K562 (cell line): ENCODE measurements at regions not wholly inside any gene's neighbourhood (a gene's known extent, or its start where the extent isn't known, plus 50 kb on each side); places are given as distances from the start of the nearest gene placed in this dataset.

Source experiments
- CBX3 ChIP-seq, 2 experiments: IDR thresholded peaks; 1 replicate in 1 of 2; 2 replicates in 1 of 2; pipeline ENCODE4 v1.6.1; 2012; ENCODE audit warnings: inconsistent platforms in 2 of 2, low read length in 2 of 2, borderline replicate concordance in 1 of 2, control low read depth in 1 of 2
- CEBPB ChIP-seq: fragments of 450-650 bp; IDR thresholded peaks from 2 replicates; pipeline ENCODE4 v1.6.1; 2016; ENCODE audit warnings: missing genetic modification characterization, missing compliant biosample characterization
- CHD2 ChIP-seq: IDR thresholded peaks from 2 replicates; pipeline ENCODE4 v1.6.1; 2011; ENCODE audit warnings: low read depth, low read length
- DPF2 ChIP-seq: fragments of 450-650 bp; IDR thresholded peaks from 2 replicates; pipeline ENCODE4 v1.6.1; 2016
- JUND ChIP-seq, 2 experiments: IDR thresholded peaks; 2 replicates in 1 of 2; 3 replicates in 1 of 2; pipeline ENCODE4 v1.6.1; 2011; ENCODE audit warnings: borderline replicate concordance in 2 of 2, low read depth in 2 of 2, low read length in 2 of 2, improper control_type of control experiment in 1 of 2, missing biosample characterization in 1 of 2, missing genetic modification characterization in 1 of 2, missing genetic modification reagents in 1 of 2
- LARP7 ChIP-seq: fragments of 450-650 bp; IDR thresholded peaks from 2 replicates; pipeline ENCODE4 v1.6.1; 2016
- MAFK ChIP-seq: IDR thresholded peaks from 2 replicates; pipeline ENCODE4 v1.6.1; 2011; ENCODE audit warnings: low read length, improper control_type of control experiment
- MCM2 ChIP-seq: fragments of 450-650 bp; IDR thresholded peaks from 2 replicates; pipeline ENCODE4 v1.6.1; 2017; ENCODE audit warnings: low read depth, mild to moderate bottlenecking
- NFE2 ChIP-seq: IDR thresholded peaks from 2 replicates; pipeline ENCODE4 v1.6.1; 2014; ENCODE audit warnings: antibody characterized with exemption, low read depth
- PRPF4 ChIP-seq: fragments of 200-400 bp; formaldehyde crosslinking; IDR thresholded peaks from one replicate; pipeline ENCODE4 v1.6.1; 2017; ENCODE audit warnings: low read length, low read depth, mild to moderate bottlenecking; ENCODE audit not compliant: insufficient read depth, poor library complexity, severe bottlenecking
- RCOR1 ChIP-seq, 2 experiments: IDR thresholded peaks; 2 replicates each; pipeline ENCODE4 v1.6.1; 2012; ENCODE audit warnings: low read depth in 2 of 2, low read length in 2 of 2, borderline replicate concordance in 1 of 2, improper control_type of control experiment in 1 of 2
- SMAD2 ChIP-seq: fragments of 150-350 bp; IDR thresholded peaks from 2 replicates; pipeline ENCODE4 v1.6.1; 2014; ENCODE audit warnings: low read depth, mild to moderate bottlenecking, low read length
- TRIM24 ChIP-seq, 2 experiments: fragments of 450-650 bp; IDR thresholded peaks; 2 replicates each; pipeline ENCODE4 v1.6.1; 2016
- ZNF311 ChIP-seq: fragments of 250-450 bp; sonication (Bioruptor Pico); IDR thresholded peaks from 2 replicates; pipeline ENCODE4 v1.4.0; 2020; ENCODE audit warnings: mild to moderate bottlenecking, moderate library complexity
- ZNF592 ChIP-seq: fragments of 450-650 bp; IDR thresholded peaks from 2 replicates; pipeline ENCODE4 v1.6.1; 2017; ENCODE audit warnings: antibody characterized with exemption, mild to moderate bottlenecking
- TF ChIP-seq, protein P1 (sequence below), 2 experiments: fragments of 450-650 bp; IDR thresholded peaks; 2 replicates each; pipeline ENCODE4 v1.6.1; 2018; ENCODE audit warnings: mild to moderate bottlenecking in 2 of 2, low read depth in 1 of 2; ENCODE audit not compliant: partially characterized antibody in 2 of 2
- TF ChIP-seq, protein P2 (sequence below), 2 experiments: fragments of 450-650 bp in 1 of 2; sonication (generic) in 1 of 2; formaldehyde crosslinking in 1 of 2; IDR thresholded peaks in 1 of 2; conservative IDR thresholded peaks in 1 of 2; 2 replicates each; pipeline versions ENCODE4 v1.6.1 to v1.8.1; 2016 to 2023; ENCODE audit warnings: mild to moderate bottlenecking in 2 of 2, moderate library complexity in 2 of 2, inconsistent platforms in 1 of 2, missing genetic modification reagents in 1 of 2

- TF ChIP-seq LARP7 = no peak
- TF ChIP-seq ZNF311 (CRISPR knock-in tag) = no peak
- TF ChIP-seq MAFK = peak; percentile 89
- peak; percentile 92 for TF ChIP-seq NFE2
- TF ChIP-seq, protein P1, sequence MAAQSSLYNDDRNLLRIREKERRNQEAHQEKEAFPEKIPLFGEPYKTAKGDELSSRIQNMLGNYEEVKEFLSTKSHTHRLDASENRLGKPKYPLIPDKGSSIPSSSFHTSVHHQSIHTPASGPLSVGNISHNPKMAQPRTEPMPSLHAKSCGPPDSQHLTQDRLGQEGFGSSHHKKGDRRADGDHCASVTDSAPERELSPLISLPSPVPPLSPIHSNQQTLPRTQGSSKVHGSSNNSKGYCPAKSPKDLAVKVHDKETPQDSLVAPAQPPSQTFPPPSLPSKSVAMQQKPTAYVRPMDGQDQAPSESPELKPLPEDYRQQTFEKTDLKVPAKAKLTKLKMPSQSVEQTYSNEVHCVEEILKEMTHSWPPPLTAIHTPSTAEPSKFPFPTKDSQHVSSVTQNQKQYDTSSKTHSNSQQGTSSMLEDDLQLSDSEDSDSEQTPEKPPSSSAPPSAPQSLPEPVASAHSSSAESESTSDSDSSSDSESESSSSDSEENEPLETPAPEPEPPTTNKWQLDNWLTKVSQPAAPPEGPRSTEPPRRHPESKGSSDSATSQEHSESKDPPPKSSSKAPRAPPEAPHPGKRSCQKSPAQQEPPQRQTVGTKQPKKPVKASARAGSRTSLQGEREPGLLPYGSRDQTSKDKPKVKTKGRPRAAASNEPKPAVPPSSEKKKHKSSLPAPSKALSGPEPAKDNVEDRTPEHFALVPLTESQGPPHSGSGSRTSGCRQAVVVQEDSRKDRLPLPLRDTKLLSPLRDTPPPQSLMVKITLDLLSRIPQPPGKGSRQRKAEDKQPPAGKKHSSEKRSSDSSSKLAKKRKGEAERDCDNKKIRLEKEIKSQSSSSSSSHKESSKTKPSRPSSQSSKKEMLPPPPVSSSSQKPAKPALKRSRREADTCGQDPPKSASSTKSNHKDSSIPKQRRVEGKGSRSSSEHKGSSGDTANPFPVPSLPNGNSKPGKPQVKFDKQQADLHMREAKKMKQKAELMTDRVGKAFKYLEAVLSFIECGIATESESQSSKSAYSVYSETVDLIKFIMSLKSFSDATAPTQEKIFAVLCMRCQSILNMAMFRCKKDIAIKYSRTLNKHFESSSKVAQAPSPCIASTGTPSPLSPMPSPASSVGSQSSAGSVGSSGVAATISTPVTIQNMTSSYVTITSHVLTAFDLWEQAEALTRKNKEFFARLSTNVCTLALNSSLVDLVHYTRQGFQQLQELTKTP (IDR thresholded peaks at IDR 0.05; ENCODE audit: low read depth in 1 of 2, partially characterized antibody in 2 of 2) = peak in 1 of 2 experiments; percentile 50
- TF ChIP-seq CBX3 (IDR thresholded peaks at IDR 0.05; ENCODE audit: borderline replicate concordance in 1 of 2, low read length in 2 of 2) = 0 out of 3 replicates have a peak, but pooled peaks of 1 of the 2 experiments have one; percentile 35
- TF ChIP-seq, protein P2, sequence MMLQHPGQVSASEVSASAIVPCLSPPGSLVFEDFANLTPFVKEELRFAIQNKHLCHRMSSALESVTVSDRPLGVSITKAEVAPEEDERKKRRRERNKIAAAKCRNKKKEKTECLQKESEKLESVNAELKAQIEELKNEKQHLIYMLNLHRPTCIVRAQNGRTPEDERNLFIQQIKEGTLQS (IDR thresholded peaks at IDR 0.05) = peak; percentile 90
- TF ChIP-seq, protein P2 (CRISPR knock-in tag; conservative IDR thresholded peaks at IDR 0.05) = no peak
- 0 out of 2 replicates have a peak, but pooled peaks have one; percentile 57 for TF ChIP-seq ZNF592
- TF ChIP-seq MCM2 = no peak
- no peak for TF ChIP-seq SMAD2
- TF ChIP-seq RCOR1 (IDR thresholded peaks at IDR 0.05; ENCODE audit: borderline replicate concordance in 1 of 2, low read depth in 2 of 2, low read length in 2 of 2) = peak in 1 of 2 experiments; percentile 68; a peak in 1 of 4 replicates
- peak; percentile 92 for TF ChIP-seq JUND (IDR thresholded peaks at IDR 0.05; ENCODE audit: borderline replicate concordance, low read depth, low read length)
- peak; percentile 94 for TF ChIP-seq JUND (tag; IDR thresholded peaks at IDR 0.05; ENCODE audit: borderline replicate concordance, low read depth, low read length)
- peak in 1 of 2 experiments; percentile 30; a peak in 1 of 4 replicates for TF ChIP-seq TRIM24 (IDR thresholded peaks at IDR 0.05)
- peak; percentile 68; the same call in 1 of the 2 replicates for TF ChIP-seq DPF2
- no peak for TF ChIP-seq PRPF4
- TF ChIP-seq CEBPB (tag) = 0 out of 2 replicates have a peak, but pooled peaks have one; percentile 15
- no peak for TF ChIP-seq CHD2
These were observed 204.6 kb upstream of the NR2F2 start (continued) for GRCh38 chr15:96125721-96126415.
